H1 (cell line): ENCODE measurements at regions not wholly inside any gene's neighbourhood (a gene's known extent, or its start where the extent isn't known, plus 50 kb on each side); places are given as distances from the start of the nearest gene placed in this dataset.

Source experiments
- CTCF ChIA-PET: fragments of 300-600 bp; sonication (Branson Sonifier 250); formaldehyde crosslinking; loops from one replicate; lab custom pipeline; 2021; ENCODE audit not compliant: partially characterized antibody; lab: Charles Lee
- POLR2A ChIA-PET: fragments of 300-600 bp; sonication (Branson Sonifier 250); formaldehyde crosslinking; loops from one replicate; lab custom pipeline; 2021; ENCODE audit warnings: inconsistent platforms; ENCODE audit not compliant: partially characterized antibody; lab: Charles Lee
- DNase-seq, 2 experiments: peaks; one replicate each; pipeline versions ENCODE4 v3.0.0 to v3.0.0-alpha.2; 2010 to 2022; ENCODE audit warnings: low spot score in 2 of 2, low read depth in 1 of 2, mixed read lengths in 1 of 2
- FAIRE-seq: peaks from 2 replicates; lab custom pipeline; 2011; peaks lifted over from hg19 to GRCh38; lab: Jason Lieb, UNC
- H2AFZ ChIP-seq: 2 replicates; pipeline ENCODE4 v1.8.1; 2012; ENCODE audit warnings: low read length, inconsistent platforms
- H2AK5ac ChIP-seq: 2 replicates; pipeline ENCODE4 v1.6.1; 2013; ENCODE audit warnings: low read depth, low read length
- H2BK120ac ChIP-seq: replicated peaks from 2 replicates; pipeline ENCODE3; 2013; ENCODE audit warnings: low read depth, low read length, inconsistent platforms
- H2BK12ac ChIP-seq: 2 replicates; pipeline ENCODE4 v1.6.1; 2013; ENCODE audit warnings: low read depth, low read length
- H2BK15ac ChIP-seq: 2 replicates; pipeline ENCODE4 v1.6.1; 2013; ENCODE audit warnings: low read length
- H2BK20ac ChIP-seq: 2 replicates; pipeline ENCODE4 v1.6.1; 2013; ENCODE audit warnings: low read length
- H2BK5ac ChIP-seq: 2 replicates; pipeline ENCODE4 v1.6.1; 2013; ENCODE audit warnings: low read depth, low read length
- H3K14ac ChIP-seq: 2 replicates; pipeline ENCODE4 v1.6.1; 2013; ENCODE audit warnings: inconsistent platforms; ENCODE audit not compliant: insufficient read length
- H3K18ac ChIP-seq: 2 replicates; pipeline ENCODE4 v1.6.1; 2013; ENCODE audit warnings: low read length; ENCODE audit errors: extremely low read depth
- H3K23ac ChIP-seq: 2 replicates; pipeline ENCODE4 v1.6.1; 2013; ENCODE audit warnings: inconsistent platforms; ENCODE audit not compliant: insufficient read length
- H3K23me2 ChIP-seq: 2 replicates; pipeline ENCODE4 v1.6.1; 2013; ENCODE audit warnings: low read depth, low read length
- H3K27ac ChIP-seq: 2 replicates; pipeline ENCODE4 v1.6.1; 2011; ENCODE audit warnings: low read depth, low read length, inconsistent platforms
- H3K27me3 ChIP-seq, 4 experiments: replicated peaks in 1 of 4; 1 replicate in 1 of 4; 2 replicates in 3 of 4; pipeline versions ENCODE4 v1.6.1 to v1.8.1; 2011 to 2013; ENCODE audit warnings: low read length in 3 of 4, mild to moderate bottlenecking in 3 of 4, inconsistent platforms in 2 of 4, mixed read lengths in 2 of 4, moderate library complexity in 1 of 4; ENCODE audit not compliant: control insufficient read depth in 3 of 4, insufficient read depth in 3 of 4; ENCODE audit errors: extremely low read depth in 1 of 4
- H3K36me3 ChIP-seq, 4 experiments: 2 replicates each; pipeline versions ENCODE4 v1.6.1 to v1.8.1; 2011 to 2013; ENCODE audit warnings: mild to moderate bottlenecking in 4 of 4, low read length in 3 of 4, moderate library complexity in 2 of 4, control low read depth in 1 of 4, inconsistent platforms in 1 of 4; ENCODE audit not compliant: insufficient read depth in 4 of 4, control insufficient read depth in 2 of 4
- H3K4ac ChIP-seq: replicated peaks from 2 replicates; pipeline ENCODE3; 2013; ENCODE audit warnings: low read length, low read depth, mixed read lengths, inconsistent platforms; ENCODE audit not compliant: insufficient read length
- H3K4me1 ChIP-seq, 4 experiments: replicated peaks in 1 of 4; 1 replicate in 1 of 4; 2 replicates in 3 of 4; pipeline versions ENCODE4 v1.6.1 to v1.8.1; 2011 to 2013; ENCODE audit warnings: low read length in 3 of 4, inconsistent platforms in 2 of 4, mixed read lengths in 1 of 4; ENCODE audit not compliant: insufficient read depth in 4 of 4, control insufficient read depth in 3 of 4
- H3K4me2 ChIP-seq, 2 experiments: 2 replicates each; pipeline versions ENCODE4 v1.6.1 to v1.8.1; 2011 to 2013; ENCODE audit warnings: low read depth in 2 of 2, low read length in 2 of 2, control low read depth in 1 of 2, inconsistent platforms in 1 of 2, mild to moderate bottlenecking in 1 of 2; ENCODE audit not compliant: insufficient read depth in 1 of 2
- H3K4me3 ChIP-seq, 4 experiments: fragments of 200-600, 300-600 bp in 1 of 4; sonication (generic), shearing (Covaris generic), sonication (Bioruptor Twin) in 1 of 4; 2 replicates each; pipeline versions ENCODE4 v1.5.1 to v1.8.1; 2011 to 2016; ENCODE audit warnings: low read length in 4 of 4, low read depth in 3 of 4, control low read depth in 2 of 4, inconsistent platforms in 2 of 4, mild to moderate bottlenecking in 2 of 4, mixed read lengths in 1 of 4, moderate library complexity in 1 of 4; ENCODE audit not compliant: insufficient read depth in 2 of 4; ENCODE audit errors: extremely low read depth in 1 of 4
- H3K56ac ChIP-seq: replicated peaks from 2 replicates; pipeline ENCODE3; 2013; ENCODE audit warnings: low read depth, mild to moderate bottlenecking, mixed read lengths, low read length, inconsistent platforms; ENCODE audit not compliant: insufficient read length
- H3K79me1 ChIP-seq: 2 replicates; pipeline ENCODE4 v1.6.1; 2013; ENCODE audit warnings: low read depth, low read length, control low read depth
- H3K79me2 ChIP-seq, 2 experiments: 2 replicates each; pipeline versions ENCODE4 v1.6.1 to v1.8.1; 2012 to 2013; ENCODE audit warnings: low read length in 2 of 2, mild to moderate bottlenecking in 2 of 2, inconsistent platforms in 1 of 2; ENCODE audit not compliant: insufficient read depth in 2 of 2, control insufficient read depth in 1 of 2
- H3K9ac ChIP-seq, 4 experiments: replicated peaks in 1 of 4; 1 replicate in 1 of 4; 2 replicates in 3 of 4; pipeline versions ENCODE4 v1.6.1 to v1.8.1; 2011 to 2013; ENCODE audit warnings: low read depth in 3 of 4, low read length in 3 of 4, control low read depth in 2 of 4, mild to moderate bottlenecking in 2 of 4, moderate library complexity in 2 of 4, inconsistent platforms in 1 of 4; ENCODE audit errors: extremely low read depth in 1 of 4
- H3K9me3 ChIP-seq, 2 experiments: 2 replicates each; pipeline versions ENCODE4 v1.6.1 to v1.8.1; 2012 to 2013; ENCODE audit warnings: mild to moderate bottlenecking in 2 of 2, moderate library complexity in 2 of 2, control low read depth in 1 of 2, inconsistent platforms in 1 of 2, low read depth in 1 of 2, low read length in 1 of 2, mixed read lengths in 1 of 2; ENCODE audit not compliant: insufficient read depth in 2 of 2
- H4K20me1 ChIP-seq, 2 experiments: replicated peaks in 1 of 2; 2 replicates each; pipeline versions ENCODE3 to v1.8.1; 2011 to 2013; ENCODE audit warnings: inconsistent platforms in 2 of 2, low read length in 2 of 2, mild to moderate bottlenecking in 1 of 2; ENCODE audit not compliant: insufficient read depth in 2 of 2, control insufficient read depth in 1 of 2
- H4K5ac ChIP-seq: 2 replicates; pipeline ENCODE4 v1.6.1; 2013; ENCODE audit warnings: low read length, low read depth, mixed read lengths, inconsistent platforms; ENCODE audit not compliant: insufficient read length
- H4K8ac ChIP-seq: 2 replicates; pipeline ENCODE4 v1.8.0; 2013; ENCODE audit warnings: mild to moderate bottlenecking, moderate library complexity, low read length, inconsistent platforms; ENCODE audit not compliant: insufficient read depth; ENCODE audit errors: extremely low read depth
- H4K91ac ChIP-seq: replicated peaks from 2 replicates; pipeline ENCODE3; 2013; ENCODE audit warnings: low read length, mixed read lengths, inconsistent platforms; ENCODE audit not compliant: insufficient read length
- CREB1 ChIP-seq: IDR thresholded peaks from 2 replicates; pipeline ENCODE4 v1.6.1; 2012; ENCODE audit warnings: inconsistent platforms
- CTBP2 ChIP-seq: IDR thresholded peaks from 2 replicates; pipeline ENCODE4 v1.7.0; 2011; ENCODE audit warnings: borderline replicate concordance, mild to moderate bottlenecking, moderate library complexity, mixed read lengths, low read length; ENCODE audit not compliant: insufficient read depth, insufficient read length
- EP300 ChIP-seq, 2 experiments: IDR thresholded peaks; 1 replicate in 1 of 2; 2 replicates in 1 of 2; pipeline ENCODE4 v1.6.1; 2011 to 2012; ENCODE audit warnings: low read depth in 2 of 2, low read length in 2 of 2, mild to moderate bottlenecking in 2 of 2, borderline replicate concordance in 1 of 2, inconsistent platforms in 1 of 2, moderate library complexity in 1 of 2
- NRF1 ChIP-seq: IDR thresholded peaks from 2 replicates; pipeline ENCODE4 v1.6.1; 2011; ENCODE audit warnings: mild to moderate bottlenecking, low read depth, low read length, improper control_type of control experiment
- RAD21 ChIP-seq, 2 experiments: IDR thresholded peaks in 1 of 2; conservative IDR thresholded peaks in 1 of 2; 2 replicates each; pipeline ENCODE4 v1.6.1; 2011; ENCODE audit warnings: low read depth in 2 of 2, low read length in 2 of 2, improper control_type of control experiment in 1 of 2, inconsistent platforms in 1 of 2, mild to moderate bottlenecking in 1 of 2, moderate library complexity in 1 of 2
- SAP30 ChIP-seq: fragments of 300-600 bp; sonication (generic); IDR thresholded peaks from 2 replicates; pipeline ENCODE4 v1.7.1; 2012; ENCODE audit warnings: low read length, moderate library complexity, mild to moderate bottlenecking, inconsistent platforms; ENCODE audit not compliant: insufficient read depth, insufficient replicate concordance
- SIRT6 ChIP-seq: IDR thresholded peaks from one replicate; pipeline ENCODE4 v1.7.1; 2012; ENCODE audit warnings: low read length, inconsistent platforms
- SP1 ChIP-seq: IDR thresholded peaks from 2 replicates; pipeline ENCODE4 v1.6.1; 2011; ENCODE audit warnings: low read depth, low read length
- SUZ12 ChIP-seq: fragments of 200-600 bp; sonication (generic); IDR thresholded peaks from 2 replicates; pipeline ENCODE4 v1.6.1; 2012; ENCODE audit warnings: mild to moderate bottlenecking, inconsistent platforms, low read length, moderate library complexity, mixed read lengths
- TAF1 ChIP-seq: IDR thresholded peaks from 2 replicates; pipeline ENCODE4 v1.6.1; 2011; ENCODE audit warnings: mild to moderate bottlenecking, low read depth, low read length
- TEAD4 ChIP-seq: IDR thresholded peaks from 2 replicates; pipeline ENCODE4 v1.6.1; 2012; ENCODE audit warnings: low read depth, low read length, inconsistent platforms, mixed read lengths
- WGBS, 2 experiments: shearing (Covaris generic) in 1 of 2; methylation state at CpG; one replicate each; pipeline versions ENCODE4 v1.1.6 to v1.1.7; 2013 to 2015; ENCODE audit warnings: low lambda C conversion rate in 2 of 2, mixed read lengths in 2 of 2, inconsistent platforms in 1 of 2, low coverage in 1 of 2, missing lambda C conversion rate in 1 of 2; ENCODE audit not compliant: insufficient replicate concordance in 2 of 2, insufficient coverage in 1 of 2, insufficient read length in 1 of 2; ENCODE audit errors: extremely low coverage in 1 of 2, missing lambda C conversion rate in 1 of 2; 5-methylcytosine and 5-hydroxymethylcytosine counted together

- no peak for FAIRE-seq
- no peak overlapping the region for H3K27ac ChIP-seq
- TF ChIP-seq NRF1 (no peak), SP1 (no peak), TAF1 (no peak), EP300 (IDR thresholded peaks at IDR 0.05; ENCODE audit: borderline replicate concordance in 1 of 2, low read depth in 2 of 2, low read length in 2 of 2) (no peak), RAD21 (IDR thresholded peaks at IDR 0.05 in 1 of 2, conservative IDR thresholded peaks at IDR 0.05 in 1 of 2; ENCODE audit: low read depth in 2 of 2, low read length in 2 of 2) (no peak), TEAD4 (no peak), SUZ12 (no peak), SIRT6 (no peak), CREB1 (no peak), CTBP2 (no peak), SAP30 (no peak)
- no peak overlapping the region for H3K4me2 ChIP-seq
- H2BK20ac ChIP-seq, result no peak overlapping the region
- WGBS, 2 experiments, result 93% methylated on average over 3 of the region's 3 CpGs; no CpG with 5 or more reads in 1 of the 2 experiments
- H3K14ac ChIP-seq, result no peak overlapping the region
- H3K4me1 ChIP-seq, result no peaks in the 10 kb centered on the region
- no peaks in the 10 kb centered on the region for H3K23me2 ChIP-seq
- H4K20me1 ChIP-seq, result no peaks in the 10 kb centered on the region
- CTCF ChIA-PET, result interaction anchor here (0.8 to 3.6 kb wide), 7 partner anchors 10 to 558 kb away, joined by 3 to 15 read pairs (median 4); no protein-coding TSS in a partner anchor
- POLR2A ChIA-PET, result no interaction called here
- no peak overlapping the region for H3K23ac ChIP-seq
- H3K36me3 ChIP-seq, result no peaks in the 10 kb centered on the region
- H3K4ac ChIP-seq, result no peak overlapping the region
- no peak overlapping the region for H2BK5ac ChIP-seq
- no peak for DNase-seq
- no peak overlapping the region for H2AFZ ChIP-seq
- H3K56ac ChIP-seq, result no peak overlapping the region
- H3K79me2 ChIP-seq, result no peaks in the 10 kb centered on the region
- H4K8ac ChIP-seq, result no peak overlapping the region
- H3K9ac ChIP-seq, result no peak overlapping the region
- H2AK5ac ChIP-seq, result no peak overlapping the region
- no peak overlapping the region for H2BK12ac ChIP-seq
- no peak overlapping the region for H3K18ac ChIP-seq
- H3K9me3 ChIP-seq, result no peaks in the 10 kb centered on the region
- H3K27me3 ChIP-seq, result no peaks in the 10 kb centered on the region
- H2BK15ac ChIP-seq, result no peak overlapping the region
- H2BK120ac ChIP-seq, result no peak overlapping the region
- no peaks in the 10 kb centered on the region for H3K79me1 ChIP-seq
- H4K91ac ChIP-seq, result no peak overlapping the region
- H3K4me3 ChIP-seq, result no peak overlapping the region
- no peak overlapping the region for H4K5ac ChIP-seq
Observed at GRCh38 chr2:21234001-21234400, 110.2 kb downstream of the TDRD15 start.
